Thoracic aorta (tissue), 2 donors: ENCODE measurements at regions not wholly inside any gene's neighbourhood (a gene's known extent, or its start where the extent isn't known, plus 50 kb on each side); places are given as distances from the start of the nearest gene placed in this dataset.

Experiments
- ATAC-seq: fragments of 150-250 bp; one replicate; pipeline ENCODE4 v1.8.0; 2017; ENCODE audit warnings: low read depth; ENCODE audit not compliant: insufficient number of reproducible peaks, low FRiP score
- DNase-seq: peaks from one replicate; pipeline ENCODE4 v3.0.0-alpha.2; 2020; ENCODE audit warnings: low spot score
- H3K27ac ChIP-seq, 2 donors: fragments of 200-600 bp; sonication (generic); 1 replicate in 1 of 2; 2 replicates in 1 of 2; pipeline ENCODE4 v1.5.1; 2016; ENCODE audit warnings: mild to moderate bottlenecking in 2 of 2, moderate library complexity in 2 of 2
- H3K27me3 ChIP-seq: fragments of 200-600 bp; sonication (generic); replicated peaks from 2 replicates; pipeline ENCODE4 v1.6.0; 2016; ENCODE audit warnings: mild to moderate bottlenecking; ENCODE audit not compliant: insufficient read depth
- H3K36me3 ChIP-seq: fragments of 200-600 bp; sonication (generic); one replicate; pipeline ENCODE4 v1.5.1; 2016
- H3K4me1 ChIP-seq, 2 donors: fragments of 200-600 bp; sonication (generic); 1 replicate in 1 of 2; 2 replicates in 1 of 2; pipeline versions ENCODE4 v1.5.1 to v1.6.0; 2016; ENCODE audit warnings: low read depth in 2 of 2, mild to moderate bottlenecking in 1 of 2; ENCODE audit not compliant: control insufficient read depth in 1 of 2
- H3K4me3 ChIP-seq: fragments of 200-600 bp; sonication (generic); 2 replicates; pipeline ENCODE4 v1.5.1; 2016; ENCODE audit warnings: mild to moderate bottlenecking
- H3K9me3 ChIP-seq: fragments of 200-600 bp; sonication (generic); 2 replicates; pipeline ENCODE4 v1.5.1; 2016
- CTCF ChIP-seq: fragments of 200-600 bp; sonication (generic); IDR thresholded peaks from one replicate; pipeline ENCODE4 v1.5.1; 2019; ENCODE audit warnings: antibody characterized with exemption

GRCh38 chr1:50308878-50309277 lies 114.4 kb downstream of the DMRTA2 start:
- Histone ChIP-seq H3K4me1 (no peaks in the 10 kb centered on the region), H3K4me3 (no peak overlapping the region), H3K36me3 (no peaks in the 10 kb centered on the region), H3K9me3 (no peaks in the 10 kb centered on the region), H3K27me3 (no peaks in the 10 kb centered on the region), H3K27ac (no peak overlapping the region)
- no peak for TF ChIP-seq CTCF
- ATAC-seq = no peak
- DNase-seq = no peak

DNA sequence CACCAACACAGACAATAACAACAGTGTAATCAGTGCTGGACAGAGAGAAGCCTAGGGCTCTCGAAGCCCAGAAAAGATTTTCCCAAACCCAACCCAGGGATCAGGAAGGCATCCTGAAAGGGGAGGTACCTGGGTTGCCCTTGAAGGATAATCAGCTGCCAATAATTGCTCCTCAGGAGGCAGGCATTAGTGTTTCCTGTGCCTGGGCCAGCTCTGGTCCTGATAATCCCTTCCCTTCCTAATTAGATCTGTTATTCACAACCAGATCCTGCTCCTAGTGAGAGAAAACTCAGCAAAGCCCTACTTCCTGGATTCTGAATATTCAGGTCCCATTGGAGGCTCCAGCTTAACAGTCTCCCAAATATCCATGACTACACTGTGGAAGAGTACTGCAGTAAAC lies 117.4 kb downstream of the DMRTA2 start:
- DNase-seq (no peak), ATAC-seq (no peak)
- Histone ChIP-seq H3K4me1 (no peaks in the 10 kb centered on the region), H3K36me3 (no peaks in the 10 kb centered on the region), H3K27ac (no peak overlapping the region), H3K27me3 (no peaks in the 10 kb centered on the region), H3K9me3 (no peaks in the 10 kb centered on the region), H3K4me3 (no peak overlapping the region)
- TF ChIP-seq CTCF = no peak

- Histone ChIP-seq H3K27me3 (no peaks in the 10 kb centered on the region), H3K36me3 (no peaks in the 10 kb centered on the region), H3K27ac (no peak overlapping the region), H3K4me1 (no peaks in the 10 kb centered on the region), H3K9me3 (no peaks in the 10 kb centered on the region), H3K4me3 (no peak overlapping the region)
- TF ChIP-seq CTCF = no peak
- ATAC-seq = no peak
- no peak for DNase-seq
Measured at GRCh38 chr1:50300297-50300696, 122.9 kb downstream of the DMRTA2 start.

- Histone ChIP-seq H3K27me3 (no peaks in the 10 kb centered on the region), H3K27ac (no peak overlapping the region)
Measured at GRCh38 chr1:50295566-50295965, 127.7 kb downstream of the DMRTA2 start.

DNA sequence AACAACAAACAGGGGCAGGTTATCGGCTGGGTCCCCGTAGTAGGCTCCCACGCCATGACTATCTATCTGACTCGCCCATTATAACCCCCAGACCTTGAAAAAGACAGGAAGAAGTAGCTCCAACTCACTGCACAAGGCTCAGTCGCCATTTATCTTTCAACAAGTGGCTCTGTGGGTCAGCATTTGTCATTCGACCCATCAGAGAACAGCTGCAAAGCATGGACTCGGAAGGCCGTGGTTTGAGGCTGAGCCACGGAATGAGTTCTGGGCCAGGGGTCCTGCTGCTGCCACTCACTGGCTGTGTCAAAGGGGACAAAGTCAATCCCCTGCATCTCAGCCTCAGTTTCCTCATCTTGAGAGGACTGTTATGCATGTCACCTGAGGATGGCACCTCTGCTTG lies 131.0 kb downstream of the DMRTA2 start:
- no peaks in the 10 kb centered on the region for H3K36me3 ChIP-seq
- H3K4me1 ChIP-seq = no peaks in the 10 kb centered on the region
- no peak for TF ChIP-seq CTCF
- no peak overlapping the region for H3K27ac ChIP-seq
- H3K9me3 ChIP-seq = no peaks in the 10 kb centered on the region
- H3K27me3 ChIP-seq = no peaks in the 10 kb centered on the region
- no peak for DNase-seq
- ATAC-seq = no peak
- no peak overlapping the region for H3K4me3 ChIP-seq

More at GRCh38 chr1:50295566-50295965, 127.7 kb downstream of the DMRTA2 start:
- Histone ChIP-seq H3K4me3 (no peak overlapping the region), H3K36me3 (no peaks in the 10 kb centered on the region), H3K4me1 (no peaks in the 10 kb centered on the region), H3K9me3 (no peaks in the 10 kb centered on the region)
- no peak for DNase-seq
- no peak for ATAC-seq
- TF ChIP-seq CTCF = no peak
